GM19239 (cell line): ENCODE measurements at regions not wholly inside any gene's neighbourhood (a gene's known extent, or its start where the extent isn't known, plus 50 kb on each side); places are given as distances from the start of the nearest gene placed in this dataset.
"Not testable (repeated sequence)": the region's sequence is repeated elsewhere in the genome, so short reads cannot be mapped to it uniquely, and the experiment has no call there.

Experiments
- DNase-seq: peaks from one replicate; pipeline ENCODE4 v3.0.0; 2011; ENCODE audit warnings: low spot score; ENCODE audit not compliant: insufficient read length
- FAIRE-seq: peaks from 2 replicates; lab custom pipeline; 2011; peaks lifted over from hg19 to GRCh38; lab: Jason Lieb, UNC

DNA sequence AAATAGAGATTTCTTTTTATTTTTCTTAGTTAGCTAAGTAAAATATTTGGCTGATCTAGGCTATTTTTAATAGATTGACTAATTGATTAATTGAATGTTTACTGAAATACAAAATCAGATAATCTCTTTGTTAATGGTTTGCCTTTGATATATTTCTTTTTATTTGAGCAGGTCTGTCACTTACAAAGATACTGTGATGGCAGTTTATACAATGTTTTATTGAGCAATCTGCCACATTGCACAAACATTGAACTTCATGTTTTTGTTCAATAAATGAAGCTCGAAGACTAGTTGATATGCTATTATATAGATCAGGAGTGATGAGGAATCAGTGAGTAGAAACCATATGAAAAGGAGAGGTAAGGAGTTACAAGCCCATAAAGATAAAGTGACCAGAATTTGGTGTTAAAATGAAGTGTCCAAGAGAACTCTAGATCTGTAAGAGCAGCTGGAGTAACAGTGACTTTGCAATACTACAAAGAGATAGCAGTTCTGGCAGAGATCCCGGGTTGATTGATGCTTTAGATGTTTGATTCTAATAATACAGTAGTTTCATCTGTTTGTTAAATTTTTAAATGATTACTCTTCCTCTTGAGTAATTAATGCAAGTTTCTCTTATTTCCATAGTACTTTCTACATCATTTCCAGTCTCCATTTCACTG lies 574.2 kb downstream of the CCDC85A start:
- no peak for DNase-seq
- FAIRE-seq, result no peak

DNA sequence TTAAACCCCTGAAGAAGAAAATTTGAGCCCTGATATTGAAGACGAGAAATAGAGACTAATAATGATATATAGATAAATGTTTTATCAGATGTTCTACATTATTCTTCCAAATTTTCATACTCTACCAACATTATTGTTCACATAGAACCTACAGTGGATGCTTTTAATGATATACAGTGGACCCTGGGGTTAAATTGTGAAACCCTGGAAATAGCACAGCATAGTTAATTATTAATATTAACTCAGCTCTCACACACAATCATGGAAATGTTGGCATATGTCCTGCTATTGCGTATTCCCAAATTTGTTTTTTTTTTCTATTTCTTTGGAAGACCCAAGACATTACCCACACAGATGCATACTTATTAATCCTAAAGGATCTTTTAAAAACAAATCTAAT lies 579.9 kb downstream of the CCDC85A start:
- FAIRE-seq, result no peak

DNA sequence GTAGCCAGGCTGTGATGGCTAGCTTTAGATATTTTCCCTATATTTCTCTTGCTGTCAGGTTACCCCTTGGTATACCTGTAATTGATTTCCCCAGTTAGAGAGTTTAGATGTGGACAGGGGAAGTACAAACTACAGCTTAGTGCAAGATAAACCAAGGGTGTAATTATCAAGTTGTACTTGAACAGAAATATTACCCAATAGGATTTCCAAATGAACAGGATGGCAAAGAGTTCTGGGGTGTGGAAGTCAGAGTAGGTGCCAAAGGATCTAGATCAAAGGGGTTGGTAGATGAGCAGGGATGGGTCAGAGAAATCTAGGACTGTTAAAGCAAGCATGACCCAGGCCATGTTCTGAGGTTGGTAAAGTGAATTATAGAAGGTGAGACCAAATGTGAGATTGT lies 585.2 kb downstream of the CCDC85A start:
- DNase-seq (no peak), FAIRE-seq (no peak)

More for the DNA sequence above, 579.9 kb downstream of the CCDC85A start:
- DNase-seq, result no peak

DNA sequence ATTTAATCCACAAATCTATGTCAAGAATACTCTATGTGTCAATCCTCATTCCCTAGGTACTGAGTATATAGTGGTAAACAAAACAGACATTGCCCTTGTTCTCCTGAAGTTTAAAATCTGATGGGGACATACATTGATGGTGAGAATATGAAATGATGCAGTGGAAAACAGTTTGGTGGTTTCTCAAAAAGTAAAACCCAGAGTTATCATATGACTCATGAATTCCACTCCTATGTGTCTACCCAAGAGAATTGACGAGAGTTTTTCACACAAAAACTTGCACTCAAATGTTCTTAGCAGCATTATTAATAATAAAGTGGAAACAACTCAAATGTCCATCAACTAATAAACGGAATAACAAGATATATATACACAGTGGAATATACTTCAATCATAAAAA lies 586.7 kb downstream of the CCDC85A start:
- no peak for FAIRE-seq

DNA sequence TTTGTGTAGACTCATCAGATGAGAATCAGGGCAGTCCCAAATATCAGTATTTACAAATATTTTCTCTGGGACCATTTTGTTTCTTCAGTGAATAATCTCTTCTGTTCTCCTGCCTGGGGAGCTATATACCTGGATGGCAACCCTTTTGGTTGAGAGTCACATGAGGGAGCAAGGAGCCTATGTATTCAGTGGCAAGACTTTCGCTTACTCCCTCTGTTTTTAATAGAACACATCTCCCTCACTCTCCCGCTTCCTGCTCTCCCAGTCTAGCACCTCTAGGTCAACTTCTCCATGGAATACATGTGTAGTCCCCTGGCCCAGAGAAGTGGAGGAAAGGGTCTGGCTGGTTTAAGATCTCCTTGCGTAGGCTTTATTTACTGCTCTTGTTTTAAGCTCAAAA lies 600.3 kb downstream of the CCDC85A start:
- DNase-seq (no peak), FAIRE-seq (no peak)

More for the DNA sequence above, 586.7 kb downstream of the CCDC85A start:
- DNase-seq, result no peak

DNA sequence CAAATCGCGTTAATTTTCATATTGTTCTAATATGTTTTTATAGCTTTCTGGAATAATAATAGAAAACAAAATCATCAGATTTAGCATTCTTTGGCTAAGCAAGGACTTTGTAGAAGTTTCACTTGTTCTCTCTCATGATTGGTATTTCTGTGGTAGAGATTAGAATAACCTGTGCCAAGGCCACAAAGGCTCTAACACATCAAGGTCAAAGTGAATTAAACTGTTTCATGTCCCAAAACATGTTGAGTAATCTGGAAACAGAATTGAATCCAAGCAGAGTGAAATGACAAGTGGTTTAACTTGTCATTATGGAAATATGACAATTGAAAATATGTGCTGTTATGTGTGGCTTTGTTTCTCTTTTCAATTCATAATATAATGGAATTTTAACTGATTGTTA lies 617.4 kb downstream of the CCDC85A start:
- FAIRE-seq, result no peak
- no peak for DNase-seq

DNA sequence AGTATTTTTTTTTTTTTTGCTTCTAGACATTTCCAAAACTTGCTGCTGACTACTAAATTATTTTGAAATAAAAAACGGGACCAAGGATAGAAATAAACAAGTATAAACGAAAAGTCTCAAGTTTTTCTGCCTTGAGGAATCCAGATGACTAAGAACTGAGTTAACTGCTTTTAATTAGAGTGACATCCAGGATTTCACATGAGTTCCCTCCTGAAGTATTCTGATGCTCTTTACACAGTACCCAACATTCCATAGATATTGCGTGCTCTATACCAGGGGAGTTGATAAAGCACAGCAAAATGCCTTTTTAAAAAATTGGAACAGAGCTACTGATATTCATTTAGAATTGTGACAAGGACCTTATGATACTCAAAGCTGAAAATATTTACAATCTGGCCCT lies 618.0 kb downstream of the CCDC85A start:
- FAIRE-seq (no peak), DNase-seq (no peak)

DNA sequence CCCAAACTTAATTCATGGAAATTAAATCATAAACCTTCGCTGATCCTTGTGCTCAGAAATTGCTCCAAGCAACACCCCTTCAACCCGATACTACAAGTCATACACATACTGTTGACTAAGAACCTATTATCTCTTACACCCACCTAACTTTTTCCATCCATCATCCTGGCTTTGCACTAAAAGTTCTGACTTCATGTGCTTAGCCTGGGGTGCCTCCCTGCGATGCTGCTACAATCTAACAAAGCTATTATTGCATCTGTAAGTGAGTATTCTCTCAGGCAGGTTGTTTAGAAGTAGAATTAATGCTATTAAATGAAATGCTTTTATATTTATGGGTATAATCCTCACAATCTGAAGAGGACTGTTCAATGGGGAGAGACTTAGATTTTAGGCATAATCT lies 619.8 kb downstream of the CCDC85A start:
- DNase-seq (no peak), FAIRE-seq (no peak)

DNA sequence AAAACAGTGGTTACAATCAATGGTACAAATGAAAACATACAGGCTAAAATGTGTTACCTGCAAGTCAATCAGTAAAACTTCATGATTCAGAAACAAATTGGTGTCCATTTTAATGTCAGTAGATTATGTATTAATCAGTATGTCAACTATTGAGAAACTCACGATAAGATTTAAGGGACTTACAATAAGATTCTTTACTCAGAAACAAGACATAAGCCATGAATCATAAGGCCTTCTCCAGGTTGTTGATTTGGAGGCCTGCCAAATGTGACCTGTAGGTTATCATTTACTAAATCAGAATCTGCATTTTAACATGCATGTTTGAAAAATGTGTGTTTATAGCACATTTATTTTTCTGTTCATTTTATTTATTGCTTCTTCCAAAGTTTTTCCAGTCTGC lies 623.1 kb downstream of the CCDC85A start:
- FAIRE-seq, result no peak
- DNase-seq, result no peak

DNA sequence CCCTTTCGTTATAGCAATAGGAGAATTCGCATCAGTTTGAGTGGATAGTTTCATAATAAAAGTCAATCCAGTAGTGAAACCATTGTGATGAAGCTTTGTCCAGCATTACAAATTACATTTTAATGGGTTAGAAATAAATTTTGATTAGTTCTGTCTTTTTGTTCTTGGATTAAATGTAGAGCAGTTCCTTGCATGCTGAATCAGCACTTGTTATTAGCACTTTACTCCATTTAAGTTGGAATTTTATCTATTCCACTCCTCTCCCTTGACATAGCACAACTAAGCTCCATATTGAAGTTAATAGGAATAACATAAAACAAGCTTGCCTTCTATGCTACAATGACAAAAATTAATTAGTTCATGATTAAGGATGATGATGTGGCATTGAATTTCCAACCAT lies 624.1 kb downstream of the CCDC85A start:
- FAIRE-seq (no peak), DNase-seq (no peak)

DNA sequence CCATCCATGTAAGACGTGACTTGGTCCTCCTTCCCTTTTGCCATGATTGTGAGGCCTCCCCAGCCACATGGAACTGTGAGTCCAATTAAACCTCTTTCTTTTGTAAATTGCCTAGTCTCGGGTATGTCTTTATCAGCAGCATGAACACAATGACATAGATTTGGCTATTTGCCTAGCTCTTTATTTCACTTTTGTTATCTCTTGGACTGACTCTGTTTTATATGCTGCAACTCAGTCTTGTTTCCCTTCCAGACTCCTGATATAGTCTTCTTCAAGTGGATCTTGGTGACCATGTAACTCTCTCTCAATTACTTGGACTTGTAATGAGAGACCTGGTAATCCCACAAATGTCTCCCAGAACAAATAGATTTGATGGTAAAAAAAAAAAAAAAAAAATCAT lies 627.6 kb downstream of the CCDC85A start:
- no peak for FAIRE-seq

DNA sequence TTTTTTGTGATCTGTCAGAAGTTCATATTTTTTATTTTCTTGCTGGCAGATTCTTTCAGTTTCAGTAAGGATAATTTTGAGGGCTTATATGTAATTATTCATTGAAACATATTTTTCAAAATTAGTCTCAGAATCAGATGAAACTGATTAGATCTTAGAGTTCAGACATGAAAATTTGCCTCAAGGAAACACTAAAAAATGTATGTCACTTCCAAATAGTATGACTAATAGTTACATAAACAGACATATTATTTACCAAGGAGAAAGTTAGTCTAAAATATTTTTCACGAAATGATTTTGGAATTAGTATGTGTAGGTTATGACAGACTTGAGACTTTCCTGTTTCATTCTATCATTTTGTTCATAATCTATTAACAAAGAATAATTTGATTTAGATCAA lies 628.6 kb downstream of the CCDC85A start:
- FAIRE-seq (no peak), DNase-seq (no peak)

More for the DNA sequence above, 627.6 kb downstream of the CCDC85A start:
- no peak for DNase-seq

DNA sequence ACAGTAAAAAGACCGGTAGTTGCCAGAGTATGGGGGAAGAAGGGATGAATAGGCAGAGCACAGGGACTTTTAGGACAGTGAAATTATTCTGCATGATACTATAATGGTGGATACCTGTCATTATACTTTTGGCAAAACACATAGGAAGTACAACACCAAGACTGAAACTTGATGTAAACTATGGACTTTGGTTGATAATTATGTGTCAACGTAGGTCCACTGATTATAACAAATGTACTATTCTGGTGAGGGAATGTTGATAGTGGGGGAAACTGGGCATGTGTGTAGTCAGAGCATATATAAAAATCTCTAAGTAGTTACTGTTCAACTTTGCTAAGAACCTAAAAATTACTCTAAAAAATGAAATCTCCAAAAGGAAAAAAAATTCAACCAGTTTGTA lies 629.7 kb downstream of the CCDC85A start:
- no peak for DNase-seq
- no peak for FAIRE-seq

DNA sequence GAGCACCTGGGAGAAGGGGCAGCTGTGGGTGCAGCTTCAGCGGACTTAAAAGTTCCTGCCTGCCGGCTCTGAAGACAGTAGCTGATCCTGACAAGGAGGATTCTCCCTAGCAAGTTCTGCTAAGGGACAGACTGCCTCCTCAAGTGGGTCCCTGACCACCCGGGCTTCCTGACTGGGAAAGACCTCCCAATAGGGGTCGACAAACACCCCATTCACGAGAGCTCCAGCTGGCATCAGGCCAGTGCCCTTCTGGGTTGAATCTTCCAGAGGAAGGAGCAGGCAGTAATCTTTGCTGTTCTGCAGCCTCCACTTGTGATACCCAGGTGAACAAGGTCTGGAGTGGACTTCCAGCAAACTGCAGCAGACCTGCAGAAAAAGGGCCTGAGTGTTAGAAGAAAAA lies 632.9 kb downstream of the CCDC85A start:
- FAIRE-seq (no peak), DNase-seq (no peak)

DNA sequence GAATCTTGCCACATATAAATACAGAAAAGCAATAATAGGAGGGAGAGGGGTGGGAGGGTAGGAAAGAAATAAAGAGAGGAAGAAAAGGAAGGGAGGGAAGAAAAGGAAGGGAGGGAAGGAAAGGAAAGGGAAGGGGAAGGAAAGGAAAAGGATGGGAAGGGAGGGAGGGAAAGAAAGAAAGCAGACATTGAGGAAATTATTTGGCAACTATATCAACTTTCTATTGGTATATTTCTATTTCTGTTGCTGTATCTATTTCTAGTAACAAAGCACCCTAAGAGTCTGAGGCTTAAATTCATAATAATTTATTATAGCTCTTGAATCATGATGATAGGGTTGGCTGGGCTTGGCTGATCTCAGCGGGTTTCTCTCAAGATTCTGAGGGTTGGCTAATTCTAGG lies 648.0 kb downstream of the CCDC85A start:
- FAIRE-seq (no peak), DNase-seq (no peak)

DNA sequence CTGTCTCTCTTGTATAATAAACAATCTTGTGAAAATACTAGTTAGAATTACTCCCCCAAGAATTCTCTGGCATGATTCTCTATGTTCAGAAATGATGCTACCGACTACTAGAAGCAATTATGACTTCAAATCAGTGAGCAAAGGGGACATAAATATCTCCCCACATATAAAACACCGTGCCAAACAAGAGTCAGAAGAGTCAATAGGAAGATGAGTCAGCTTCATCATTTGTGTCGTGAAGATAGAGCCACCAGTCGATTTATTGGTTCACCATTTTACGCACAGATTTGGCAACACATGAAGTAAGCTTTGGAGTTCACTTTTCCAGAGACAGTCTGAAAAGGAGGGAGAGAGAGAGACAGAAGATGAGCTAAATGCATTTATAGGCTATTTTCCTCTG lies 650.9 kb downstream of the CCDC85A start:
- FAIRE-seq, result no peak

DNA sequence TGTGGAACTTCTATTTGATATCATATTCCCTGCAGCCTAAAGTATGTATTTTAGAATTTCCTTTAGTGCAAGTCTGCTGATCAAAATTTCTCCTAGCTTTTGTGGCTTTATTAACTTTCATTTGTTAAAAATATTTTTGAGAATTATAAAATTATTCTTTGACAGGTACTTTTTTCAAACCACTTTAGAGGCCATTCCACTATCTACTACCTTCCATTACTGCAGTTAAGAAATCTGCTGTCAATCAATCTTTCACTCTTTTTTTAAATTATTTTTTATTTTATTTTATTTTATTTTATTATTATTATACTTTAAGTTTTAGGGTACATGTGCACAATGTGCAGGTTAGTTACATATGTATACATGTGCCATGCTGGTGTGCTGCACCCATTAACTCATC lies 656.2 kb downstream of the CCDC85A start:
- FAIRE-seq, DNase-seq: not testable (repeated sequence)

More for the DNA sequence above, 650.9 kb downstream of the CCDC85A start:
- no peak for DNase-seq

DNA sequence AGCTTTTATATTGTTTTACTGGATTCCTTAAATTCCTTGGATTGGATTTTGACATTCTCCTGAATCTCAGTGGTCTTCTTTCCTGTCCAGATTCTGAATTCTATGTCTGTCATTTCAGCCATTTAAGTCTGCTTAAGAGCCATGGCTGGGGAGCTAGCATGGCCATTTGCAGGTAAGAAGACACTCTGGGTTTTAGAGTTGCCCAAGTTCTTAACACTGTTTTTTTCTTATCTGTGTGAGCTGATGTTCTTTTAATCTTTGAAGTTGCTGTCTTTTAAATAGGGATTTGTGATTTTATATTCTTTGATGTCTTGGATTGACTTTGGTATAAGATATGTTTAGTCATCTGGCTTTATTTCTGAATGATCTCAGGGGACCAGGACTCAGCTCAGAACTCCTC lies 677.2 kb downstream of the CCDC85A start:
- DNase-seq (no peak), FAIRE-seq (no peak)

DNA sequence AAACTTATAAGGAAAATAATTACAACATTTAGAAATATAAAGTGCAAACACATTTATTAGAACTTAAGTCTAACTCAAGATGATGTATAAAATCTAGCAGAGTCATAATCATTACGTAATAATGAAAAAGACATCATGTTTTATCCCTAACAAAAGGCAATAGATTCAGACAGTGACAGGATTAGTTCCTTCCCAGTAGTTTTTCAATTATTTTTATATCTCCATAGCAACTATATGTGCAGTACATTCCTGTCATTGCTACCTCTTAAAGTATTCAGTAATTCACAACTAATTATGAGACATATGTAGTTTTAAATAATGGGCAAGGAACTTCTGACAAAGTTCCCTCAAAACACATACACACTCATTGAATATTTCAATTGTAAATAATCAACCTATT lies 687.9 kb downstream of the CCDC85A start:
- no peak for DNase-seq
- FAIRE-seq, result no peak

DNA sequence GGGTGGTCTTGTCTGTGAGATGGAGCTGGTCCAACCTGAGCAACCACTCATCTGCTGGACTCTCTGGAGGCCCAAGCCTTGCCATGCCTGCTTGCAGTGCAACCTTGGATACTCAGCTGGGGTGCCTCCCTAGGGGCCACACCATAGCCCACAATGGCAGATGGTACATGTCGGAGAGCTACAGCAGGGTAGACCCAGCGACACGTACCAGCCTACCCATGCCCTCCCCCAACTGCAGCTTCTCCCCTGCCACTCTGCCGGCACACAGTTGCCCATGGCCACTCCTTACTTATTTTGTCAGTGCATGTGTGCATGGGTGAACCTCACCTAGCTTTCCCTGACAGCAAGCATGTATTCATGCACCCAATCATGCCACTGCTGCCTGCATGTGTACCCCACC lies 690.9 kb downstream of the CCDC85A start:
- DNase-seq (no peak), FAIRE-seq (no peak)

DNA sequence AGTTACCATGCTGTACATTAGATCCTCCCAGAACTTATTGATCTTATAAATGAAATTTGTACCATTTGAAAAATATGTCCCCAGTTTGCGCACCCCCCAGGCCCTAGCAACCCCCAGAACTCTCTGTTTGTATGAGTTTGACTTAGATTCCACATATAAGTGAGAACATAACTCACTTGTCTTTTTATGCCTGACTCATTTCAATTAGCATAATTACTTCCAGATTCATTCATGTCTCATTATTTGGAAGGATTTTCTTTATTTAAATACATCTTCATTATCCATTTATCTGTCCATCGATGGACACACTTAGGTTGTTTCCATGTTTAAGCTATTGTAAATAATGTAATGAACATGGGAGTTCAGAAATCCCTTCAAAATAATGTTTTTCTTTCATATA lies 705.9 kb downstream of the CCDC85A start:
- no peak for FAIRE-seq
- no peak for DNase-seq

DNA sequence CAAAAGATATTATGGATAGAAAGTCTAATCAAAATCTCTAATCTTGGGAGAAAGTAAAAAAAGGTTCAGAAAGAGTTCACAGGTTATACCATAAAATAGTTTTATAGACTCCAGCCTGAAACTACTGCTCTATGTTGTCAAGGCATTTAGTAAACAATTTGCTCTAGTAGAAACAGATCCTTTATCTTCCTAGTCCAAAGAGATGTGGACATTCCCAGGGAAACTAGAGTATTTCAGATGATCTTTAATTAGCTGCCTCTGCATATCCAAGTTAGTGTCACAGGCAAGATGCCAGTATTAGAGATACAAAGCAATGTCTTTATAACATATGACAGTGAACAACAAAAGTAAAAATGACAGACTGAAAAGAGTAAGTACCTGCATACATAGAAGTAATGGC lies 708.6 kb downstream of the CCDC85A start:
- FAIRE-seq, result no peak
- no peak for DNase-seq

DNA sequence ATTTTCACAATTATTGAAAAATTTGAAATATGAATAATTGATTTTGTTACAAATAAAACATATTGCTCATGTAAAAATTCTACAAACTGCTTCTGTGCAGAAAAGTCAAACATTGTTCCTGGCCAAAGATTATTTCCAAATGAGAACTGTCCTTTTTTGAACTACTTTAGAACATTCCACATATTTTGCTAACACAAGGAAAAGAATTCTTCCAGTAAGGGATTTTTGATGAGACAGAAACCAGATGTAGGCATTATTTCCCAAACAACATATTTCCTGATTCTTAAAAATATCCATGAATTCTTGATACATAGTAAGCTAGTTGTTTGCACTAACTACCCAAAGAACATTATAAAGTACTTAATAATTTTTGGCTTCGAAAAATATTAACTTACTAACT lies 715.2 kb downstream of the CCDC85A start:
- FAIRE-seq (no peak), DNase-seq (no peak)
